CD14-positive monocyte (primary cell): ENCODE measurements at regions not wholly inside any gene's neighbourhood (a gene's known extent, or its start where the extent isn't known, plus 50 kb on each side); places are given as distances from the start of the nearest gene placed in this dataset.

ENCODE experiments used
- DNase-seq, 3 donors: peaks; one replicate each; pipeline ENCODE4 v3.0.0-alpha.2; 2011 to 2022
- H2AFZ ChIP-seq: 2 replicates; pipeline ENCODE4 v1.6.0; 2012; ENCODE audit warnings: mild to moderate bottlenecking, low read depth, low read length, inconsistent platforms; ENCODE audit not compliant: insufficient read depth, poor library complexity, severe bottlenecking
- H3K27ac ChIP-seq, 2 donors: 1 replicate in 1 of 2; 2 replicates in 1 of 2; pipeline ENCODE4 v1.5.1; 2012 to 2013; ENCODE audit warnings: low read length in 2 of 2, control low read depth in 1 of 2, inconsistent platforms in 1 of 2, low read depth in 1 of 2, mild to moderate bottlenecking in 1 of 2
- H3K27me3 ChIP-seq, 2 donors: one replicate each; pipeline versions ENCODE4 v1.6.0 to v1.6.1; 2011 to 2013; ENCODE audit warnings: low read length in 2 of 2; ENCODE audit not compliant: control insufficient read depth in 2 of 2, insufficient read depth in 2 of 2
- H3K36me3 ChIP-seq, 2 donors: replicated peaks in 1 of 2; 1 replicate in 1 of 2; 2 replicates in 1 of 2; pipeline versions ENCODE4 v1.5.1 to v1.6.1; 2012 to 2013; ENCODE audit warnings: low read length in 2 of 2, control low read depth in 1 of 2, inconsistent platforms in 1 of 2, mild to moderate bottlenecking in 1 of 2; ENCODE audit not compliant: insufficient read depth in 2 of 2, control insufficient read depth in 1 of 2
- H3K4me1 ChIP-seq, 2 donors: 1 replicate in 1 of 2; 2 replicates in 1 of 2; pipeline versions ENCODE4 v1.5.1 to v1.6.1; 2012 to 2013; ENCODE audit warnings: low read length in 2 of 2, control low read depth in 1 of 2, inconsistent platforms in 1 of 2, mild to moderate bottlenecking in 1 of 2, moderate library complexity in 1 of 2; ENCODE audit not compliant: insufficient read depth in 2 of 2, control insufficient read depth in 1 of 2
- H3K4me2 ChIP-seq: replicated peaks from 2 replicates; pipeline ENCODE3; 2012; ENCODE audit warnings: low read length, moderate library complexity, mild to moderate bottlenecking; ENCODE audit not compliant: poor library complexity, severe bottlenecking; ENCODE audit errors: extremely low read depth
- H3K4me3 ChIP-seq, 3 experiments: fragments of 200-600 bp in 1 of 3; sonication (generic) in 1 of 3; replicated peaks in 1 of 3; 1 replicate in 2 of 3; 2 replicates in 1 of 3; pipeline ENCODE4 v1.5.1; 2011 to 2013; ENCODE audit warnings: low read length in 3 of 3, mild to moderate bottlenecking in 3 of 3, control low read depth in 2 of 3, low read depth in 2 of 3, inconsistent platforms in 1 of 3, moderate library complexity in 1 of 3
- H3K79me2 ChIP-seq: 2 replicates; pipeline ENCODE4 v1.6.0; 2012; ENCODE audit warnings: mild to moderate bottlenecking, control low read depth, inconsistent platforms, low read length, moderate library complexity; ENCODE audit not compliant: insufficient read depth
- H3K9ac ChIP-seq: 2 replicates; pipeline ENCODE4 v1.6.0; 2017; ENCODE audit warnings: low read length, mild to moderate bottlenecking; ENCODE audit not compliant: insufficient read depth, poor library complexity, severe bottlenecking
- H3K9me3 ChIP-seq, 2 donors: replicated peaks in 1 of 2; 1 replicate in 1 of 2; 2 replicates in 1 of 2; pipeline versions ENCODE4 v1.5.1 to v1.6.1; 2012 to 2013; ENCODE audit warnings: low read length in 2 of 2, control low read depth in 1 of 2; ENCODE audit not compliant: control insufficient read depth in 1 of 2, insufficient read depth in 1 of 2
- H4K20me1 ChIP-seq: 2 replicates; pipeline ENCODE4 v1.6.0; 2012; ENCODE audit warnings: mild to moderate bottlenecking, low read length, control low read depth, moderate library complexity; ENCODE audit not compliant: insufficient read depth
- H3K27ac Mint-ChIP-seq, 7 donors: one replicate each; pipeline ENCODE4 v1.8.0; 2020; ENCODE audit warnings: mild to moderate bottlenecking in 7 of 7, mixed read lengths in 7 of 7, moderate library complexity in 6 of 7, inconsistent platforms in 2 of 7
- H3K27me3 Mint-ChIP-seq, 3 donors: one replicate each; pipeline ENCODE4 v1.8.0; 2021 to 2022; ENCODE audit warnings: low read depth in 3 of 3, mild to moderate bottlenecking in 3 of 3, mixed read lengths in 3 of 3, moderate library complexity in 3 of 3, inconsistent platforms in 1 of 3
- H3K36me3 Mint-ChIP-seq, 2 donors: one replicate each; pipeline ENCODE4 v1.8.0; 2020; ENCODE audit warnings: mixed read lengths in 2 of 2, inconsistent platforms in 1 of 2, mild to moderate bottlenecking in 1 of 2
- H3K4me1 Mint-ChIP-seq: one replicate; pipeline ENCODE4 v1.8.0; 2020; ENCODE audit warnings: mild to moderate bottlenecking, mixed read lengths
- H3K4me3 Mint-ChIP-seq, 2 donors: one replicate each; pipeline ENCODE4 v1.8.0; 2020; ENCODE audit warnings: mild to moderate bottlenecking in 2 of 2, mixed read lengths in 2 of 2, moderate library complexity in 1 of 2
- H3K9me3 Mint-ChIP-seq, 7 donors: one replicate each; pipeline ENCODE4 v1.8.0; 2020 to 2022; ENCODE audit warnings: mixed read lengths in 7 of 7, mild to moderate bottlenecking in 6 of 7, moderate library complexity in 6 of 7, inconsistent platforms in 2 of 7
- WGBS: methylation state at CpG from one replicate; pipeline ENCODE4 v1.1.5; 2013; ENCODE audit warnings: missing lambda C conversion rate; ENCODE audit not compliant: insufficient coverage; 5-methylcytosine and 5-hydroxymethylcytosine counted together
- intact Hi-C, 2 donors: fragments of 100-400 bp; cut with micrococcal nuclease; formaldehyde crosslinking; loops; one replicate each; pipeline versions ENCODE4 v1.15.0 to v1.15.1; 2023
- TF ChIP-seq, protein P1 (sequence below): fragments of 200-600 bp; IDR thresholded peaks from one replicate; pipeline ENCODE4 v1.8.0; 2022; ENCODE audit warnings: antibody characterized with exemption, mild to moderate bottlenecking

GRCh38 chr13:100811928-100812327, 137.3 kb upstream of the TMTC4 start:
- WGBS = no CpG with 5 or more reads among the region's 2 CpGs
- H3K79me2 ChIP-seq = no peaks in the 10 kb centered on the region
- no peak overlapping the region for H3K4me3 ChIP-seq
- H3K9me3 Mint-ChIP-seq = peaks cover 0 to 9% (median 2%) of the 10 kb centered on the region in 7 donors
- H3K27ac Mint-ChIP-seq = no peak overlapping the region
- no peak overlapping the region for H3K4me3 Mint-ChIP-seq
- no peak overlapping the region for H3K9ac ChIP-seq
- TF ChIP-seq, protein P1, sequence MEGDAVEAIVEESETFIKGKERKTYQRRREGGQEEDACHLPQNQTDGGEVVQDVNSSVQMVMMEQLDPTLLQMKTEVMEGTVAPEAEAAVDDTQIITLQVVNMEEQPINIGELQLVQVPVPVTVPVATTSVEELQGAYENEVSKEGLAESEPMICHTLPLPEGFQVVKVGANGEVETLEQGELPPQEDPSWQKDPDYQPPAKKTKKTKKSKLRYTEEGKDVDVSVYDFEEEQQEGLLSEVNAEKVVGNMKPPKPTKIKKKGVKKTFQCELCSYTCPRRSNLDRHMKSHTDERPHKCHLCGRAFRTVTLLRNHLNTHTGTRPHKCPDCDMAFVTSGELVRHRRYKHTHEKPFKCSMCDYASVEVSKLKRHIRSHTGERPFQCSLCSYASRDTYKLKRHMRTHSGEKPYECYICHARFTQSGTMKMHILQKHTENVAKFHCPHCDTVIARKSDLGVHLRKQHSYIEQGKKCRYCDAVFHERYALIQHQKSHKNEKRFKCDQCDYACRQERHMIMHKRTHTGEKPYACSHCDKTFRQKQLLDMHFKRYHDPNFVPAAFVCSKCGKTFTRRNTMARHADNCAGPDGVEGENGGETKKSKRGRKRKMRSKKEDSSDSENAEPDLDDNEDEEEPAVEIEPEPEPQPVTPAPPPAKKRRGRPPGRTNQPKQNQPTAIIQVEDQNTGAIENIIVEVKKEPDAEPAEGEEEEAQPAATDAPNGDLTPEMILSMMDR = no peak
- no peak overlapping the region for H2AFZ ChIP-seq
- no peaks in the 10 kb centered on the region for H3K4me1 Mint-ChIP-seq
- no peaks in the 10 kb centered on the region for H4K20me1 ChIP-seq
- no peak for DNase-seq
- peaks cover 0 to 3% (median 0%) of the 10 kb centered on the region in 3 donors for H3K27me3 Mint-ChIP-seq
- no peaks in the 10 kb centered on the region for H3K36me3 Mint-ChIP-seq
- no peak overlapping the region for H3K4me2 ChIP-seq
- peaks cover 0 to 5% of the 10 kb centered on the region in 2 donors for H3K9me3 ChIP-seq
- H3K36me3 ChIP-seq = no peaks in the 10 kb centered on the region
- H3K27ac ChIP-seq = no peak overlapping the region
- H3K4me1 ChIP-seq = no peaks in the 10 kb centered on the region
- no peaks in the 10 kb centered on the region for H3K27me3 ChIP-seq
- intact Hi-C loops = no loop called here

DNA sequence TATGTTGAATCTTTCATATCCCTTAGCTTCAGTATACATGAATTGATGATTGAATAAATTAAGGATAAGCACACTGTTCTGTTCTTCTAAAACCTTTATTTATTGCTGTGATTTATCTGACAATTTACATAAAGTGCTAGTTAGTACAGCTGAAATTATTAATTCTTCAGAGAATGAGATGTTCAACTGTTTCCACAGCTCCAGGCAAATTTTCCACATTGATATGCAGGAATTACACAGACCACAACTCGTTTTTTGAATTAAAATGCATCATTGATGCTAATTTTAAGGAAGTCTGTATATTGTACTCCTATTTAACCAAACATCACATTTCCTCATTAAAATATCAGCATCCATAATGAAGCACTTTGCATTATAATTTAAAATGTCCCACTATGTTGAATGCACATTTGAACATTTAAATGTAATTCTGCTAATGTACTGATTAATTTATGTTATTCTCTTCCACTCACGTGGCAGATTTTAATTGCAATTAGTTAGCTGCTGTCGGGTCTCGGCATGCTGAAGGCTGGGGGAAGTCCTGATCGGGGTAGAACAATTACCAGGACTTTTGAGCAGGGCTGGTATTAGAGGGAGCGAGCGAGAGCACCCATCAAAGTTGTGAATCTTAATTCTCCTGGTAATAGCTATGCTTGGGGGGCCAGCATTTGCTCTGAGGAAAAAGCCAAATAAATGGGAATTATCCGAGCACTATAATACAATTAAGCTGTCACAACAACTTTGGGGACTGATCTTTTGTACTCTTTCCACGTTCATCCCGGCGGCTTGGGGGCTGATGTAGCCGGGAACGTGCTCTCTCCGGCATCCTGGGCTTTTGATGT, 136.7 kb upstream of the TMTC4 start:
- intact Hi-C loops = no loop called here
- Histone ChIP-seq H3K4me3 (no peak overlapping the region), H3K27me3 (no peaks in the 10 kb centered on the region), H3K79me2 (no peaks in the 10 kb centered on the region), H3K9me3 (peaks cover 0 to 5% of the 10 kb centered on the region in 2 donors), H3K9ac (no peak overlapping the region), H2AFZ (no peak overlapping the region), H3K27ac (no peak overlapping the region), H4K20me1 (no peaks in the 10 kb centered on the region), H3K4me1 (no peaks in the 10 kb centered on the region), H3K36me3 (no peaks in the 10 kb centered on the region), H3K4me2 (no peak overlapping the region)
- Mint-ChIP-seq H3K4me3 (no peak overlapping the region), H3K27ac (no peak overlapping the region), H3K27me3 (peaks cover 0 to 3% (median 1%) of the 10 kb centered on the region in 3 donors), H3K36me3 (no peaks in the 10 kb centered on the region), H3K4me1 (no peaks in the 10 kb centered on the region), H3K9me3 (peaks cover 0 to 6% (median 2%) of the 10 kb centered on the region in 7 donors)
- DNase-seq = no peak
- WGBS = 80% methylated on average over 2 of the region's 14 CpGs
- TF ChIP-seq, protein P1 = no peak
